Cardiac septum (tissue), 1 donor: ENCODE measurements at regions not wholly inside any gene's neighbourhood (a gene's known extent, or its start where the extent isn't known, plus 50 kb on each side); places are given as distances from the start of the nearest gene placed in this dataset.
"Not testable (repeated sequence)": the region's sequence is repeated elsewhere in the genome, so short reads cannot be mapped to it uniquely, and the experiment has no call there.

ENCODE experiments used
- DNase-seq: peaks from one replicate; pipeline ENCODE4 v3.0.0-alpha.2; 2020; ENCODE audit warnings: low spot score
- intact Hi-C: fragments of 100-400 bp; cut with DNase I; formaldehyde crosslinking; loops from one replicate; pipeline ENCODE4 v1.14.0; 2022
- donor health status: DM: no; HTN: no; CAD: no.

GRCh38 chr6:11486959-11487358 is 50.6 kb upstream of the TMEM170B start:
- intact Hi-C loops: no loop called here
- no peak for DNase-seq

- DNase-seq: no peak
- intact Hi-C loops: no loop called here
These were observed 51.1 kb upstream of the TMEM170B start for GRCh38 chr6:11486486-11486885.

GRCh38 chr6:11486051-11486450 is 51.5 kb upstream of the TMEM170B start:
- no peak for DNase-seq
- intact Hi-C loops: no loop called here

GRCh38 chr6:11485271-11485670 is 52.3 kb upstream of the TMEM170B start:
- intact Hi-C loops: no loop called here

GRCh38 chr6:11484441-11484840 is 53.1 kb upstream of the TMEM170B start:
- intact Hi-C loops: no loop called here
- DNase-seq: no peak

More at GRCh38 chr6:11485271-11485670, 52.3 kb upstream of the TMEM170B start:
- DNase-seq: no peak

GRCh38 chr6:11482616-11483015 is 54.9 kb upstream of the TMEM170B start:
- intact Hi-C loops: no loop called here
- no peak for DNase-seq

GRCh38 chr6:11480541-11480940 is 57.0 kb upstream of the TMEM170B start:
- intact Hi-C loops: no loop called here
- DNase-seq: no peak

GRCh38 chr6:11479296-11479695 is 58.3 kb upstream of the TMEM170B start:
- no peak for DNase-seq
- intact Hi-C loops: no loop called here

GRCh38 chr6:11478586-11478985 is 59.0 kb upstream of the TMEM170B start:
- intact Hi-C loops: no loop called here

GRCh38 chr6:11475016-11475415 is 62.5 kb upstream of the TMEM170B start:
- DNase-seq: no peak
- intact Hi-C loops: no loop called here

More at GRCh38 chr6:11478586-11478985, 59.0 kb upstream of the TMEM170B start:
- DNase-seq: no peak

- DNase-seq: no peak
- intact Hi-C loops: no loop called here
These were observed 64.4 kb upstream of the TMEM170B start for GRCh38 chr6:11473008-11473740.

- intact Hi-C loops: no loop called here
These were observed 66.3 kb upstream of the TMEM170B start for GRCh38 chr6:11471261-11471660.

GRCh38 chr6:11469684-11470083 is 67.9 kb upstream of the TMEM170B start:
- intact Hi-C loops: no loop called here
- DNase-seq: no peak

More at GRCh38 chr6:11471261-11471660, 66.3 kb upstream of the TMEM170B start:
- no peak for DNase-seq

GRCh38 chr6:11468271-11468670 is 69.3 kb upstream of the TMEM170B start:
- DNase-seq, intact Hi-C loops: not testable (repeated sequence)

GRCh38 chr6:11467364-11467763 is 70.2 kb upstream of the TMEM170B start:
- intact Hi-C loops: no loop called here
- no peak for DNase-seq

GRCh38 chr6:11463398-11463780 is 74.2 kb upstream of the TMEM170B start:
- DNase-seq: no peak
- intact Hi-C loops: no loop called here

- no peak for DNase-seq
- intact Hi-C loops: no loop called here
These were observed 74.7 kb upstream of the TMEM170B start for GRCh38 chr6:11462742-11463397.

- intact Hi-C loops: no loop called here
- DNase-seq: no peak
These were observed 76.5 kb upstream of the TMEM170B start for GRCh38 chr6:11460837-11461661.

GRCh38 chr6:11460001-11460668 is 77.4 kb upstream of the TMEM170B start:
- intact Hi-C loops: no loop called here

GRCh38 chr6:11459079-11459610 is 78.4 kb upstream of the TMEM170B start:
- DNase-seq: no peak
- intact Hi-C loops: no loop called here

More at GRCh38 chr6:11460001-11460668, 77.4 kb upstream of the TMEM170B start:
- no peak for DNase-seq
